HepG2 (cell line): ENCODE measurements at regions not wholly inside any gene's neighbourhood (a gene's known extent, or its start where the extent isn't known, plus 50 kb on each side); places are given as distances from the start of the nearest gene placed in this dataset.

Experiments
- ATAC-seq: fragments of 200-7000 bp; cut with Tn5 transposase; 3 replicates; pipeline ENCODE4 v1.9.1; 2020; ENCODE audit warnings: mild to moderate bottlenecking, moderate library complexity
- BruUV-seq: library from RNA; stranded (reverse); fragments of 400-500 nt; replicated peaks from 2 replicates; lab custom pipeline; 2021; lab: Mats Ljungman, UMichigan
- CTCF ChIA-PET: fragments of 300-600 bp; formaldehyde crosslinking; extraction: SDS; loops from one replicate; lab custom pipeline; 2021; ENCODE audit warnings: low total read pairs, inconsistent platforms, low intra/inter-chr PET ratio; lab: Yijun Ruan, JAX
- POLR2A ChIA-PET: fragments of 350-600 bp; sonication (Branson Sonifier 250); formaldehyde crosslinking; loops from one replicate; lab custom pipeline; 2020; ENCODE audit warnings: antibody characterized with exemption, inconsistent platforms; lab: Yijun Ruan, JAX
- DNase-seq: peaks from one replicate; pipeline ENCODE4 v3.0.0-alpha.2; 2015; ENCODE audit warnings: low spot score
- FAIRE-seq: peaks from 3 replicates; lab custom pipeline; 2011; peaks lifted over from hg19 to GRCh38; lab: Jason Lieb, UNC
- H2AFZ ChIP-seq: one replicate; pipeline ENCODE4 v1.6.1; 2011; ENCODE audit warnings: low read length, inconsistent platforms
- H3K27ac ChIP-seq: fragments of 300-600 bp; 3 replicates; pipeline ENCODE4 v1.8.0; 2011; ENCODE audit warnings: mixed run types, mild to moderate bottlenecking, mixed read lengths, low read length, inconsistent platforms; ENCODE audit not compliant: insufficient read depth; ENCODE audit errors: extremely low read length
- H3K27me3 ChIP-seq, 2 experiments: fragments of 200-600 bp in 1 of 2; 2 replicates in 1 of 2; 3 replicates in 1 of 2; pipeline versions ENCODE4 v1.6.0 to v1.8.0; 2011; ENCODE audit warnings: low read length in 2 of 2, mild to moderate bottlenecking in 2 of 2, moderate library complexity in 2 of 2, inconsistent platforms in 1 of 2; ENCODE audit not compliant: insufficient read depth in 2 of 2, control insufficient read depth in 1 of 2
- H3K36me3 ChIP-seq, 2 experiments: fragments of 200-600 bp in 1 of 2; replicated peaks in 1 of 2; 2 replicates in 1 of 2; 3 replicates in 1 of 2; pipeline versions ENCODE4 v1.5.1 to v1.8.0; 2011; ENCODE audit warnings: low read length in 2 of 2, inconsistent platforms in 1 of 2; ENCODE audit not compliant: insufficient read depth in 2 of 2, control insufficient read depth in 1 of 2
- H3K4me1 ChIP-seq: 2 replicates; pipeline ENCODE4 v1.5.1; 2012; ENCODE audit warnings: low read length, inconsistent platforms; ENCODE audit not compliant: insufficient read depth
- H3K4me2 ChIP-seq: 2 replicates; pipeline ENCODE4 v1.6.0; 2011; ENCODE audit warnings: low read depth, low read length, inconsistent platforms
- H3K4me3 ChIP-seq, 3 experiments: fragments of 200-600 bp in 1 of 3; sonication (generic), shearing (Covaris generic) in 1 of 3; replicated peaks in 1 of 3; 2 replicates each; pipeline ENCODE4 v1.5.1; 2011 to 2016; ENCODE audit warnings: low read length in 3 of 3, inconsistent platforms in 2 of 3, low read depth in 2 of 3, mild to moderate bottlenecking in 2 of 3, control low read depth in 1 of 3, mixed read lengths in 1 of 3; ENCODE audit not compliant: insufficient read depth in 1 of 3
- H3K79me2 ChIP-seq: one replicate; pipeline ENCODE4 v1.6.1; 2011; ENCODE audit warnings: low read length, inconsistent platforms; ENCODE audit not compliant: insufficient read depth
- H3K9ac ChIP-seq: 2 replicates; pipeline ENCODE4 v1.6.0; 2011; ENCODE audit warnings: mild to moderate bottlenecking, low read depth, low read length, inconsistent platforms; ENCODE audit not compliant: insufficient read depth
- H3K9me3 ChIP-seq: 2 replicates; pipeline ENCODE4 v1.5.1; 2012; ENCODE audit warnings: mild to moderate bottlenecking, low read length
- H4K20me1 ChIP-seq: 2 replicates; pipeline ENCODE4 v1.6.0; 2011; ENCODE audit warnings: inconsistent platforms, mild to moderate bottlenecking, low read length, moderate library complexity; ENCODE audit not compliant: insufficient read depth
- ARNT2 ChIP-seq: sonication (generic); formaldehyde crosslinking; IDR thresholded peaks from 2 replicates; pipeline ENCODE4 v1.8.0; 2022; ENCODE audit warnings: mild to moderate bottlenecking, low read depth, missing genetic modification reagents, moderate library complexity
- BRCA1 ChIP-seq: sonication (generic); formaldehyde crosslinking; IDR thresholded peaks from 2 replicates; pipeline ENCODE4 v1.4.0; 2020; ENCODE audit warnings: missing genetic modification reagents
- NR2F6 ChIP-seq, 2 experiments: IDR thresholded peaks; 2 replicates each; pipeline ENCODE4 v1.6.1; 2016; ENCODE audit warnings: antibody characterized with exemption in 1 of 2, mild to moderate bottlenecking in 1 of 2
- PAX8 ChIP-seq: sonication (generic); formaldehyde crosslinking; IDR thresholded peaks from 2 replicates; pipeline ENCODE4 v1.8.0; 2022; ENCODE audit warnings: mild to moderate bottlenecking, missing genetic modification reagents, borderline replicate concordance
- WGBS: methylation state at CpG from one replicate; pipeline ENCODE4 v1.1.6; 2017; ENCODE audit warnings: low lambda C conversion rate; 5-methylcytosine and 5-hydroxymethylcytosine counted together
- in situ Hi-C: cut with HindIII; loops from 2 replicates; pipeline ENCODE4 v1.10.0; 2017; ENCODE audit warnings: low pct_unique_long_range_greater_than_20kb; ENCODE audit not compliant: extremely low pct_ligation_motif_present
- intact Hi-C: fragments of 100-400 bp; cut with micrococcal nuclease; formaldehyde crosslinking; loops from one replicate; pipeline ENCODE4 v1.10.0; 2022; ENCODE audit not compliant: unreplicated experiment
- TF ChIP-seq, protein P1 (sequence below): sonication (generic); formaldehyde crosslinking; IDR thresholded peaks from 2 replicates; pipeline ENCODE4 v1.4.0; 2020; ENCODE audit warnings: mild to moderate bottlenecking, missing genetic modification reagents, borderline replicate concordance

DNA sequence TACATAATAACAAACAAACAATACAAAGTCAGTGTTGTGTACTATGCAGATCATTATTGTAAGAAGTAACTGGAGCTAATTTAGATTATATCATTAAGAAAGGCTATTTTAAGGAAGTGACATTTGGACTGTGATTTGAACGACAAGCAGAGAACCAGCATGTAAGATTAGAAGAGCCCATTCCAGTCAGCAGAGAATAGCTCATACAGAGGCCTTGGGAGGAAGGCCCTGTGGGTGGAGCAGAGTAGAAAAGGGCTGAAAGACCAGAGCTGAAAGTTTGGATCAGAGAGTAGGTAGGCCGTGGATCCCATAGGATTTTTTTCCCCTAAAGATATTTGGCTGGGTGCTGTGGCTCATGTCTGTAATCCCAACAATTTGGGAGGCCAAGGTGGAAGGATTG is 190.1 kb downstream of the OMA1 start:
- 3% methylated on average over 1 of the region's 2 CpGs for WGBS
- no peaks in the 10 kb centered on the region for H3K79me2 ChIP-seq
- H3K4me3 ChIP-seq = no peak overlapping the region
- no peak overlapping the region for H3K27ac ChIP-seq
- H3K36me3 ChIP-seq = no peaks in the 10 kb centered on the region
- no peaks in the 10 kb centered on the region for H4K20me1 ChIP-seq
- BruUV-seq = no TSS peak
- H3K4me2 ChIP-seq = no peak overlapping the region
- H3K27me3 ChIP-seq = no peaks in the 10 kb centered on the region
- intact Hi-C loops (no loop called here), in situ Hi-C loops (no loop called here)
- DNase-seq (no peak), FAIRE-seq (no peak), ATAC-seq (no peak)
- TF ChIP-seq ARNT2 (no peak), PAX8 (CRISPR knock-in tag) (no peak), BRCA1 (CRISPR knock-in tag) (no peak), NR2F6 (IDR thresholded peaks at IDR 0.05) (no peak), NR2F6 (CRISPR knock-in tag; IDR thresholded peaks at IDR 0.05) (no peak)
- TF ChIP-seq, protein P1, sequence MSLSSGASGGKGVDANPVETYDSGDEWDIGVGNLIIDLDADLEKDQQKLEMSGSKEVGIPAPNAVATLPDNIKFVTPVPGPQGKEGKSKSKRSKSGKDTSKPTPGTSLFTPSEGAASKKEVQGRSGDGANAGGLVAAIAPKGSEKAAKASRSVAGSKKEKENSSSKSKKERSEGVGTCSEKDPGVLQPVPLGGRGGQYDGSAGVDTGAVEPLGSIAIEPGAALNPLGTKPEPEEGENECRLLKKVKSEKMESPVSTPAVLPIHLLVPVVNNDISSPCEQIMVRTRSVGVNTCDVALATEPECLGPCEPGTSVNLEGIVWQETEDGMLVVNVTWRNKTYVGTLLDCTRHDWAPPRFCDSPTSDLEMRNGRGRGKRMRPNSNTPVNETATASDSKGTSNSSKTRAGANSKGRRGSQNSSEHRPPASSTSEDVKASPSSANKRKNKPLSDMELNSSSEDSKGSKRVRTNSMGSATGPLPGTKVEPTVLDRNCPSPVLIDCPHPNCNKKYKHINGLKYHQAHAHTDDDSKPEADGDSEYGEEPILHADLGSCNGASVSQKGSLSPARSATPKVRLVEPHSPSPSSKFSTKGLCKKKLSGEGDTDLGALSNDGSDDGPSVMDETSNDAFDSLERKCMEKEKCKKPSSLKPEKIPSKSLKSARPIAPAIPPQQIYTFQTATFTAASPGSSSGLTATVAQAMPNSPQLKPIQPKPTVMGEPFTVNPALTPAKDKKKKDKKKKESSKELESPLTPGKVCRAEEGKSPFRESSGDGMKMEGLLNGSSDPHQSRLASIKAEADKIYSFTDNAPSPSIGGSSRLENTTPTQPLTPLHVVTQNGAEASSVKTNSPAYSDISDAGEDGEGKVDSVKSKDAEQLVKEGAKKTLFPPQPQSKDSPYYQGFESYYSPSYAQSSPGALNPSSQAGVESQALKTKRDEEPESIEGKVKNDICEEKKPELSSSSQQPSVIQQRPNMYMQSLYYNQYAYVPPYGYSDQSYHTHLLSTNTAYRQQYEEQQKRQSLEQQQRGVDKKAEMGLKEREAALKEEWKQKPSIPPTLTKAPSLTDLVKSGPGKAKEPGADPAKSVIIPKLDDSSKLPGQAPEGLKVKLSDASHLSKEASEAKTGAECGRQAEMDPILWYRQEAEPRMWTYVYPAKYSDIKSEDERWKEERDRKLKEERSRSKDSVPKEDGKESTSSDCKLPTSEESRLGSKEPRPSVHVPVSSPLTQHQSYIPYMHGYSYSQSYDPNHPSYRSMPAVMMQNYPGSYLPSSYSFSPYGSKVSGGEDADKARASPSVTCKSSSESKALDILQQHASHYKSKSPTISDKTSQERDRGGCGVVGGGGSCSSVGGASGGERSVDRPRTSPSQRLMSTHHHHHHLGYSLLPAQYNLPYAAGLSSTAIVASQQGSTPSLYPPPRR = no peak
- no peak overlapping the region for H2AFZ ChIP-seq
- CTCF ChIA-PET = no interaction called here
- POLR2A ChIA-PET = no interaction called here
- no peak overlapping the region for H3K9ac ChIP-seq
- H3K4me1 ChIP-seq = no peaks in the 10 kb centered on the region
- no peaks in the 10 kb centered on the region for H3K9me3 ChIP-seq
